ENCODE measurements at regions not wholly inside any gene's neighbourhood (a gene's known extent, or its start where the extent isn't known, plus 50 kb on each side); places are given as distances from the start of the nearest gene placed in this dataset. TPM values are rescaled to one million over a fixed set of nuclear protein-coding genes. Genes with fewer than 3 reads are reported as not detected.

DNA sequence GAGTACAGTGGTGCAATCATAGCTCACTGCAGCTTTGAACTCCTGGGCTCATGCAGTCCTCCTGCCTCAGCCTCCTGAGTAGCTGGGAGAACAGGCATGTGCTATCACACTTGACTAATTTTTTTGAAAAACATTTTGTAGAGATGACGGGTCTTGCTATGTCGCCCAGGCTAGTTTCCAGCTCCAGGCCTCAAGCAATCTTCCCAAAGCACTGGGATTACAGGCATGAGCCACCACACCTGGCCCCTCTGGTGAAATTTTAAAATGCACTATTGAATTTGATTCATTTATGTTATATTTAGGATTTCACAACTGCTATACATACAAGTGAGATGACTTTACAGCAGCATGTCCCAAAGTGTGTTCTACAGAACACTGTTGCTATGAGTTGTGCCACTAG, 50.8 kb upstream of the TPM1 start:
- Mint-ChIP-seq H3K27ac (no peak overlapping the region), H3K9me3 (no peaks in the 10 kb centered on the region), H3K4me3 (no peak overlapping the region), H3K36me3 (peaks cover 0 to 4% (median 0%) of the 10 kb centered on the region in 5 donors), H3K27me3 (peaks cover 7 to 27% (median 15%) of the 10 kb centered on the region in 5 donors), H3K4me1 (no peaks in the 10 kb centered on the region)
- Histone ChIP-seq H3K36me3 (ENCODE audit: control insufficient read depth in 2 of 3, insufficient read depth in 3 of 3, low read length in 3 of 3) (no peaks in the 10 kb centered on the region), H3K9me3 (ENCODE audit: control insufficient read depth in 2 of 3, low read length in 3 of 3) (no peaks in the 10 kb centered on the region), H3K4me3 (ENCODE audit: low read length) (no peak overlapping the region), H3K4me1 (ENCODE audit: control insufficient read depth in 2 of 2, insufficient read depth in 2 of 2, low read length in 2 of 2) (no peaks in the 10 kb centered on the region), H3K27ac (ENCODE audit: low read depth, low read length) (no peak overlapping the region), H3K27me3 (ENCODE audit: control insufficient read depth in 2 of 2, insufficient read depth in 2 of 2, low read length in 2 of 2) (no peaks in the 10 kb centered on the region)
- POLR2A ChIA-PET, result interaction anchor here (0.5 kb wide), 1 partner anchor 87 kb away, joined by 5 read pairs; no protein-coding TSS in a partner anchor
- no peak for ATAC-seq
- DNase-seq, result no peak
- CTCF ChIA-PET, result no interaction called here
- intact Hi-C loops (cut with micrococcal nuclease), result no loop called here

DNA sequence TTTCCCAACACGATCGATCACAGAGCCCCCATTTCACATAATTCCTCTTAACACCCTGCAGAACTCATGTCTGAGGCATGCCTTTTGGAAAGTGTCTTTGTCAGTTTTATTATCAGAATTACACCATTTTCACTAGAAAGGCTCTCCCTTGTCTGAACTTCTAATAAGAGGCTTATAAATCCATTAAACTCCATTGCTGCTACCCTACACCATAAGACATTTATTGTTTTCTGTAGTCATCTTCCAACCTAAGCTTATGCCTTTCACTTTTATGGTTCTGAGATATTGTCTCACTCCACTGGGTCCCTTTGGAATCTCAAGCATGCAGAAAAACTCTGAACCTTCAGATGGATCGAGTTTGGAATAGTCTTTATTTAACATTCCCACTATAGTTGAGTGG, 50.2 kb upstream of the TPM1 start:
- no peak overlapping the region for H3K4me3 ChIP-seq (ENCODE audit: low read length)
- H3K4me1 ChIP-seq (ENCODE audit: control insufficient read depth in 2 of 2, insufficient read depth in 2 of 2, low read length in 2 of 2), result no peaks in the 10 kb centered on the region
- no peak for DNase-seq
- intact Hi-C loops (cut with micrococcal nuclease), result no loop called here
- no peak overlapping the region for H3K27ac ChIP-seq (ENCODE audit: low read depth, low read length)
- Mint-ChIP-seq H3K9me3 (no peaks in the 10 kb centered on the region), H3K27ac (no peak overlapping the region), H3K4me1 (no peaks in the 10 kb centered on the region), H3K4me3 (no peak overlapping the region), H3K27me3 (peaks cover 7 to 25% (median 18%) of the 10 kb centered on the region in 5 donors), H3K36me3 (peaks cover 0 to 4% (median 0%) of the 10 kb centered on the region in 5 donors)
- ATAC-seq, result no peak
- ChIA-PET POLR2A (interaction anchor here (0.5 kb wide), 1 partner anchor 86 kb away, joined by 5 read pairs; no protein-coding TSS in a partner anchor), CTCF (no interaction called here)
- no peaks in the 10 kb centered on the region for H3K9me3 ChIP-seq (ENCODE audit: control insufficient read depth in 2 of 3, low read length in 3 of 3)
- H3K36me3 ChIP-seq (ENCODE audit: control insufficient read depth in 2 of 3, insufficient read depth in 3 of 3, low read length in 3 of 3), result no peaks in the 10 kb centered on the region
- H3K27me3 ChIP-seq (ENCODE audit: control insufficient read depth in 2 of 2, insufficient read depth in 2 of 2, low read length in 2 of 2), result no peaks in the 10 kb centered on the region

Small RNAs in the stretch of these regions (microRNA-seq; reads per million reads assigned to microRNA genes)
- gene MIR190A (ENCODE audit: borderline microRNAs expressed) (1.6 reads per million), gene MIR6085 (ENCODE audit: borderline microRNAs expressed) (not detected), gene MIR8067 (ENCODE audit: borderline microRNAs expressed) (not detected)

Measured in naive thymus-derived CD4-positive, alpha-beta T cell (primary cell).